PC-9 (cell line): ENCODE measurements at regions not wholly inside any gene's neighbourhood (a gene's known extent, or its start where the extent isn't known, plus 50 kb on each side); places are given as distances from the start of the nearest gene placed in this dataset.
"Not testable (repeated sequence)": the region's sequence is repeated elsewhere in the genome, so short reads cannot be mapped to it uniquely, and the experiment has no call there.

Source experiments
- BruUV-seq: library from RNA; stranded (reverse); fragments of 400-500 nt; replicated peaks from 2 replicates; lab custom pipeline; 2021; lab: Mats Ljungman, UMichigan
- CTCF ChIA-PET: fragments of 300-600 bp; sonication (Branson Sonifier 250); formaldehyde crosslinking; loops from one replicate; lab custom pipeline; 2022; ENCODE audit warnings: antibody characterized with exemption; lab: Charles Lee
- POLR2A ChIA-PET: fragments of 300-600 bp; sonication (Branson Sonifier 250); formaldehyde crosslinking; loops from one replicate; lab custom pipeline; 2022; ENCODE audit warnings: antibody characterized with exemption; ENCODE audit not compliant: unreplicated experiment; lab: Charles Lee
- DNase-seq, 2 experiments: peaks; one replicate each; pipeline versions ENCODE4 v3.0.0 to v3.0.0-alpha.2; 2015 to 2022; ENCODE audit warnings: mixed read lengths in 1 of 2
- H2AFZ ChIP-seq: fragments of 200-600 bp; sonication (generic); 2 replicates; pipeline ENCODE4 v1.8.1; 2017; ENCODE audit warnings: antibody characterized with exemption
- H3F3A ChIP-seq: fragments of 200-600 bp; sonication (generic); 2 replicates; pipeline ENCODE4 v1.8.1; 2017; ENCODE audit warnings: antibody characterized with exemption, mild to moderate bottlenecking, low read depth; ENCODE audit not compliant: insufficient read depth
- H3K27ac ChIP-seq: fragments of 200-600 bp; sonication (generic); 2 replicates; pipeline ENCODE4 v1.6.1; 2016; ENCODE audit warnings: mixed run types
- H3K27me3 ChIP-seq: fragments of 200-600 bp; sonication (generic); 2 replicates; pipeline ENCODE4 v1.6.1; 2016; ENCODE audit warnings: low read depth, mixed run types; ENCODE audit not compliant: insufficient read depth
- H3K36me3 ChIP-seq: fragments of 200-600 bp; sonication (generic); 2 replicates; pipeline ENCODE4 v1.6.1; 2016; ENCODE audit warnings: low read depth, mixed run types
- H3K4me1 ChIP-seq: fragments of 200-600 bp; sonication (generic); replicated peaks from 2 replicates; pipeline ENCODE4 v1.6.1; 2016; ENCODE audit warnings: mixed run types; ENCODE audit not compliant: insufficient read depth
- H3K4me2 ChIP-seq: fragments of 200-600 bp; sonication (generic); 2 replicates; pipeline ENCODE4 v1.6.1; 2017; ENCODE audit warnings: mixed run types
- H3K4me3 ChIP-seq: fragments of 200-600 bp; sonication (generic); 2 replicates; pipeline ENCODE4 v1.6.1; 2016; ENCODE audit warnings: mixed run types
- H3K79me2 ChIP-seq: fragments of 200-600 bp; sonication (generic); 2 replicates; pipeline ENCODE4 v1.6.1; 2017; ENCODE audit warnings: low read depth, mixed run types
- H3K9me2 ChIP-seq: fragments of 200-600 bp; sonication (generic); 2 replicates; pipeline ENCODE4 v1.8.1; 2017; ENCODE audit warnings: mild to moderate bottlenecking; ENCODE audit not compliant: insufficient read depth
- H3K9me3 ChIP-seq: fragments of 200-600 bp; sonication (generic); 2 replicates; pipeline ENCODE4 v1.8.1; 2016; ENCODE audit warnings: low read depth; ENCODE audit not compliant: insufficient read depth
- H4K20me1 ChIP-seq: fragments of 200-600 bp; sonication (generic); 2 replicates; pipeline ENCODE4 v1.8.1; 2017; ENCODE audit not compliant: insufficient read depth
- EZH2 ChIP-seq: fragments of 200-600 bp; sonication (generic); IDR thresholded peaks from 2 replicates; pipeline ENCODE4 v1.8.0; 2017; ENCODE audit warnings: antibody characterized with exemption, low read depth
- intact Hi-C: fragments of 100-400 bp; cut with micrococcal nuclease; formaldehyde crosslinking; loops from one replicate; pipeline ENCODE4 v1.10.0; 2022; ENCODE audit not compliant: unreplicated experiment
- TF ChIP-seq, protein P1 (sequence below): fragments of 200-600 bp; sonication (generic); conservative IDR thresholded peaks from 2 replicates; pipeline ENCODE4 v1.6.1; 2017; ENCODE audit warnings: mixed run types, antibody characterized with exemption, mild to moderate bottlenecking, moderate library complexity

DNA sequence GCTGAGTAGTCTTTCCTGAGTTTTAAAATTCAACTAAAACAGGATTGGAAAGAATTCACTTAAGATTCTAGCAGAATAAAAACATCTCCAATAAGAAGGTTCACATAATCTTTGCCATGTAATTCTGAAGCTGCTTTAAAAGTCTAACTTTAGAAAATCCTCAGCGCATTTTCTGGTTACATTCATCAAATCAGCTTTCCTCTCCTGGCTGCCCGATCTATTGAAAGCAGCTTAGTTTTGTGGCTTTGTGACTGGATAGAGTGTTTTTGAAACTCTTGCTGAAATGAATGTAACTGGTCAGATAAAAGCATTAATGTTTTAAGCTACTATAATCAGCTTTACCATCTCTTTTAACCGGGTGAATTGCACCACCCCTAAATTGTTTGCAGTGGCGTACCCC lies 66.8 kb downstream of the DOP1B start:
- ChIA-PET CTCF (no interaction called here), POLR2A (no interaction called here)
- Histone ChIP-seq H3K4me3 (no peak overlapping the region), H4K20me1 (no peaks in the 10 kb centered on the region), H3K36me3 (no peaks in the 10 kb centered on the region), H3K9me3 (no peaks in the 10 kb centered on the region), H2AFZ (no peak overlapping the region), H3K27me3 (no peaks in the 10 kb centered on the region), H3F3A (no peaks in the 10 kb centered on the region), H3K4me1 (no peaks in the 10 kb centered on the region), H3K79me2 (no peaks in the 10 kb centered on the region), H3K4me2 (no peak overlapping the region), H3K9me2 (no peaks in the 10 kb centered on the region), H3K27ac (no peak overlapping the region)
- no peak for DNase-seq
- no TSS peak for BruUV-seq
- no peak for TF ChIP-seq EZH2
- TF ChIP-seq, protein P1, sequence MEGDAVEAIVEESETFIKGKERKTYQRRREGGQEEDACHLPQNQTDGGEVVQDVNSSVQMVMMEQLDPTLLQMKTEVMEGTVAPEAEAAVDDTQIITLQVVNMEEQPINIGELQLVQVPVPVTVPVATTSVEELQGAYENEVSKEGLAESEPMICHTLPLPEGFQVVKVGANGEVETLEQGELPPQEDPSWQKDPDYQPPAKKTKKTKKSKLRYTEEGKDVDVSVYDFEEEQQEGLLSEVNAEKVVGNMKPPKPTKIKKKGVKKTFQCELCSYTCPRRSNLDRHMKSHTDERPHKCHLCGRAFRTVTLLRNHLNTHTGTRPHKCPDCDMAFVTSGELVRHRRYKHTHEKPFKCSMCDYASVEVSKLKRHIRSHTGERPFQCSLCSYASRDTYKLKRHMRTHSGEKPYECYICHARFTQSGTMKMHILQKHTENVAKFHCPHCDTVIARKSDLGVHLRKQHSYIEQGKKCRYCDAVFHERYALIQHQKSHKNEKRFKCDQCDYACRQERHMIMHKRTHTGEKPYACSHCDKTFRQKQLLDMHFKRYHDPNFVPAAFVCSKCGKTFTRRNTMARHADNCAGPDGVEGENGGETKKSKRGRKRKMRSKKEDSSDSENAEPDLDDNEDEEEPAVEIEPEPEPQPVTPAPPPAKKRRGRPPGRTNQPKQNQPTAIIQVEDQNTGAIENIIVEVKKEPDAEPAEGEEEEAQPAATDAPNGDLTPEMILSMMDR = no peak
- intact Hi-C loops = no loop called here

DNA sequence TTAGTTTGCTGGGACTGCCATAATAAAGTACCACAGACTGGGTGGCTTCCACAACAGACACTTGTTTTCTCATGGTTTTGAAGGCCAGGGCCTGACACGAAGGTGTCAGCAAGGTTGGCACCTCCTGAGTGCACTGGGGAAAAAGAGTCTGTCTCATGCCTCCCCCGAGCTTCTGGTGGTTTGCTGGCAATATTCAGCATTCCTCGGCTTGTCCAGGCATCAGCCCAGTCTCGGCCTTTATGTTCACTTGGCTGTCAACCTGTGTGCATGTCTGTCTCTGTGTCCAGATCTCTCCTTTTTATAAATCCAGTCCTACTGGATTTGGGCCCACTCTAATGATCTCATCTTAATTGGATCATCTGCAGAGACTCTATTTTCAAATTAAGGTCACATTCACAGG lies 72.6 kb downstream of the DOP1B start:
- ChIA-PET POLR2A (no interaction called here), CTCF (no interaction called here)
- Histone ChIP-seq H3K9me2 (no peaks in the 10 kb centered on the region), H3K4me3 (no peak overlapping the region), H3K4me1 (peaks cover 3% of the 10 kb centered on the region), H3K27me3 (no peaks in the 10 kb centered on the region), H3K36me3 (no peaks in the 10 kb centered on the region), H2AFZ (no peak overlapping the region), H3F3A (peaks cover 7% of the 10 kb centered on the region), H3K4me2 (no peak overlapping the region), H3K9me3 (no peaks in the 10 kb centered on the region), H3K79me2 (no peaks in the 10 kb centered on the region), H4K20me1 (no peaks in the 10 kb centered on the region), H3K27ac (no peak overlapping the region)
- DNase-seq = no peak
- no TSS peak for BruUV-seq
- no peak for TF ChIP-seq EZH2
- TF ChIP-seq, protein P1 = no peak
- intact Hi-C loops = no loop called here

DNA sequence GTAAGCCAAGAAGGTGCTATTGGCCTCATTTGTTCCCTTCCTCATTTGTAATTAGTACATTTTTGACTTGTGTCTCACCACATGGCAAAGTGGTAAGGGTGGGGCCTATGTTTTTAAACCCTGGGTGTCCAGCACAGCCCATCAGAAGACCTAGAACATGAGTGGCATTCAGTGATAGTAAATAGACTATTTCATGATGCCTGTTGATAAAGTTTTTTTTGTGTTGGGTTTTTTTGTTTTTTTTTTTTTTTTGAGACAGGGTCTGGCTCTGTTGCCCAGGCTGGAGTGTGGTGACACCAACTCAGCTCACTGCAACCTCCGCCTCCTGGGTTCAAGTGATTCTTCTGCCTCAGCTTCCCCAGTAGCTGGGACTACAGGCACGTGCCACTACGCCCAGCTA lies 74.8 kb downstream of the DOP1B start:
- H3K27me3 ChIP-seq, H3K4me3 ChIP-seq, H2AFZ ChIP-seq, H3K36me3 ChIP-seq, H4K20me1 ChIP-seq, H3K9me3 ChIP-seq, DNase-seq, H3K79me2 ChIP-seq, H3K4me2 ChIP-seq, H3K27ac ChIP-seq, intact Hi-C loops, POLR2A ChIA-PET, H3K9me2 ChIP-seq, BruUV-seq: not testable (repeated sequence)
- Histone ChIP-seq H3F3A (peaks cover 16% of the 10 kb centered on the region), H3K4me1 (peaks cover 18% of the 10 kb centered on the region)
- CTCF ChIA-PET = interaction anchor here (0.6 kb wide), 1 partner anchor 11 kb away, joined by 9 read pairs; no protein-coding TSS in a partner anchor

DNA sequence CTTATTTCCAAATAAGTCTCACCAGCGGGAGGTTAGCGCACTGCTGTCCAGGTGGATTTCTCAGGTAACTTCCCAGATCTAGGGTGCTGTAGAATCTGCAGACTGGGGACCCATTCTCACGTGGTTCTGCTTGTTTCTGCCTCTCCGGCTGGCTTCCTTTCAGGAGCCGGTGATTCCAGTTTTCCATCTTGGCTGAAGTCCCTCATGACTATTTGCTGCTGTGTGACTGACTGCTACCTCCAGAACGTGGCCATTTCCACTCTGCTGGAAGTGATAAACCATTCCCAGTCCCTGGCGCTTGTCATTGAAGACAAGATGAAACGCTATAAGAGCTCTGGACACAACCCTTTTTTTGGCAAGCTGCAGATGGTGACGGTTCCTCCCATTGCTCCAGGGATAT lies 76.0 kb downstream of the DOP1B start:
- Histone ChIP-seq H2AFZ (no peak overlapping the region), H3K27ac (no peak overlapping the region), H3K79me2 (no peaks in the 10 kb centered on the region), H3K36me3 (no peaks in the 10 kb centered on the region), H3K27me3 (no peaks in the 10 kb centered on the region), H4K20me1 (no peaks in the 10 kb centered on the region), H3K4me2 (no peak overlapping the region), H3K9me2 (no peaks in the 10 kb centered on the region), H3K4me3 (no peak overlapping the region), H3K4me1 (peaks cover 18% of the 10 kb centered on the region), H3K9me3 (no peaks in the 10 kb centered on the region), H3F3A (peaks cover 16% of the 10 kb centered on the region)
- TF ChIP-seq, protein P1 = no peak
- no peak for TF ChIP-seq EZH2
- DNase-seq = no peak
- BruUV-seq = no TSS peak
- CTCF ChIA-PET = no interaction called here
- intact Hi-C loops = no loop called here
- POLR2A ChIA-PET = no interaction called here
